Testis (tissue), 2 donors: ENCODE measurements at regions not wholly inside any gene's neighbourhood (a gene's known extent, or its start where the extent isn't known, plus 50 kb on each side); places are given as distances from the start of the nearest gene placed in this dataset.

Experiments
- CTCF ChIP-seq, 3 experiments: fragments of 450-650 bp in 2 of 3; fragments of 200-600 bp in 1 of 3; sonication (generic) in 1 of 3; IDR thresholded peaks; one replicate each; pipeline ENCODE4 v1.5.1; 2016 to 2019; ENCODE audit warnings: antibody characterized with exemption in 3 of 3, mild to moderate bottlenecking in 2 of 3, moderate library complexity in 1 of 3
- POLR2A ChIP-seq: fragments of 450-650 bp; IDR thresholded peaks from one replicate; pipeline ENCODE4 v1.6.1; 2017; ENCODE audit warnings: antibody characterized with exemption, mild to moderate bottlenecking, moderate library complexity

- no peak for TF ChIP-seq CTCF (IDR thresholded peaks at IDR 0.05)
- TF ChIP-seq POLR2A: no peak
Observed at GRCh38 chr4:124104628-124105027, 607.9 kb downstream of the ANKRD50 start.
